Upper lobe of right lung (tissue), 1 donor: ENCODE measurements at regions not wholly inside any gene's neighbourhood (a gene's known extent, or its start where the extent isn't known, plus 50 kb on each side); places are given as distances from the start of the nearest gene placed in this dataset.

Source experiments
- ATAC-seq: fragments of 200-7000 bp; cut with Tn5 transposase; one replicate; pipeline ENCODE4 v1.9.1; 2020; ENCODE audit warnings: mild to moderate bottlenecking, moderate library complexity
- DNase-seq: peaks from one replicate; pipeline ENCODE4 v3.0.0-alpha.2; 2020
- H3K27ac ChIP-seq: fragments of 200-600 bp; one replicate; pipeline ENCODE4 v1.8.0; 2022
- H3K27me3 ChIP-seq: fragments of 200-600 bp; one replicate; pipeline ENCODE4 v1.8.0; 2022; ENCODE audit warnings: mild to moderate bottlenecking
- H3K36me3 ChIP-seq: fragments of 200-600 bp; one replicate; pipeline ENCODE4 v1.8.0; 2022
- H3K4me1 ChIP-seq: fragments of 200-600 bp; one replicate; pipeline ENCODE4 v1.8.0; 2022
- H3K4me3 ChIP-seq: fragments of 200-600 bp; one replicate; pipeline ENCODE4 v1.8.0; 2022; ENCODE audit warnings: mild to moderate bottlenecking
- H3K9me3 ChIP-seq: fragments of 200-600 bp; one replicate; pipeline ENCODE4 v1.8.0; 2022
- CTCF ChIP-seq: fragments of 200-600 bp; IDR thresholded peaks from one replicate; pipeline ENCODE4 v1.8.0; 2022; ENCODE audit warnings: antibody characterized with exemption
- intact Hi-C: fragments of 100-400 bp; cut with DNase I; formaldehyde crosslinking; loops from one replicate; pipeline ENCODE4 v1.11.0; 2022
- donor health status: DM: no; HTN: yes; CAD: no; lungs with severe emphysema.

- intact Hi-C loops = no loop called here
- no peaks in the 10 kb centered on the region for H3K4me1 ChIP-seq
- H3K9me3 ChIP-seq = no peaks in the 10 kb centered on the region
- H3K36me3 ChIP-seq = no peaks in the 10 kb centered on the region
- no peaks in the 10 kb centered on the region for H3K27me3 ChIP-seq
- DNase-seq (no peak), ATAC-seq (no peak)
- no peak for TF ChIP-seq CTCF
- H3K27ac ChIP-seq = no peak overlapping the region
- H3K4me3 ChIP-seq = no peak overlapping the region
These were observed 103.4 kb upstream of the IRX3 start for GRCh38 chr16:54389836-54390494.

GRCh38 chr16:54385141-54385540, 98.6 kb upstream of the IRX3 start:
- H3K4me3 ChIP-seq = no peak overlapping the region
- no peaks in the 10 kb centered on the region for H3K36me3 ChIP-seq
- no peak for TF ChIP-seq CTCF
- DNase-seq = no peak
- no peaks in the 10 kb centered on the region for H3K27me3 ChIP-seq
- intact Hi-C loops = no loop called here
- H3K9me3 ChIP-seq = no peaks in the 10 kb centered on the region
- no peak overlapping the region for H3K27ac ChIP-seq
- ATAC-seq = no peak
- H3K4me1 ChIP-seq = no peaks in the 10 kb centered on the region

- no peak overlapping the region for H3K27ac ChIP-seq
- H3K27me3 ChIP-seq = no peaks in the 10 kb centered on the region
- intact Hi-C loops = no loop called here
- DNase-seq = no peak
- no peak overlapping the region for H3K4me3 ChIP-seq
- no peaks in the 10 kb centered on the region for H3K9me3 ChIP-seq
- no peak for TF ChIP-seq CTCF
- ATAC-seq = no peak
- no peaks in the 10 kb centered on the region for H3K36me3 ChIP-seq
- no peaks in the 10 kb centered on the region for H3K4me1 ChIP-seq
These were observed 95.2 kb upstream of the IRX3 start for GRCh38 chr16:54381601-54382313.

- H3K4me3 ChIP-seq = no peak overlapping the region
- no peak for ATAC-seq
- peaks cover 8% of the 10 kb centered on the region for H3K4me1 ChIP-seq
- no peak overlapping the region for H3K27ac ChIP-seq
- H3K27me3 ChIP-seq = peaks cover 5% of the 10 kb centered on the region
- no peak for DNase-seq
- TF ChIP-seq CTCF = no peak
- no peaks in the 10 kb centered on the region for H3K9me3 ChIP-seq
- H3K36me3 ChIP-seq = no peaks in the 10 kb centered on the region
- intact Hi-C loops = no loop called here
These were observed 88.5 kb upstream of the IRX3 start for GRCh38 chr16:54375071-54375470.

- DNase-seq (no peak), ATAC-seq (no peak)
- Histone ChIP-seq H3K27ac (no peak overlapping the region), H3K36me3 (no peaks in the 10 kb centered on the region), H3K4me1 (peaks cover 8% of the 10 kb centered on the region), H3K9me3 (no peaks in the 10 kb centered on the region), H3K4me3 (no peak overlapping the region), H3K27me3 (peaks cover 5% of the 10 kb centered on the region)
- TF ChIP-seq CTCF = no peak
- intact Hi-C loops = no loop called here
These were observed 87.2 kb upstream of the IRX3 start for GRCh38 chr16:54373534-54374520.
